Stomach (tissue), 8 donors: ENCODE measurements at regions not wholly inside any gene's neighbourhood (a gene's known extent, or its start where the extent isn't known, plus 50 kb on each side); places are given as distances from the start of the nearest gene placed in this dataset.
"Not testable (repeated sequence)": the region's sequence is repeated elsewhere in the genome, so short reads cannot be mapped to it uniquely, and the experiment has no call there.

Source experiments
- DNase-seq, 2 donors: peaks; one replicate each; pipeline versions ENCODE4 v3.0.0 to v3.0.0-alpha.2; 2013 to 2019
- H3K27ac ChIP-seq, 5 donors: fragments of 200-600 bp in 4 of 5; sonication (generic) in 4 of 5; one replicate each; pipeline ENCODE4 v1.5.1; 2013 to 2019; ENCODE audit warnings: mild to moderate bottlenecking in 1 of 5, moderate library complexity in 1 of 5
- H3K27me3 ChIP-seq, 3 donors: fragments of 200-600 bp; sonication (generic); one replicate each; pipeline ENCODE4 v1.5.1; 2017 to 2019; ENCODE audit warnings: mixed run types in 1 of 3
- H3K36me3 ChIP-seq, 4 donors: fragments of 200-600 bp; sonication (generic); 1 replicate in 3 of 4; 2 replicates in 1 of 4; pipeline ENCODE4 v1.5.1; 2016 to 2019
- H3K4me1 ChIP-seq, 4 donors: fragments of 200-600 bp; sonication (generic); one replicate each; pipeline ENCODE4 v1.5.1; 2016 to 2019
- H3K4me3 ChIP-seq, 4 donors: fragments of 200-600 bp; sonication (generic) in 3 of 4; one replicate each; pipeline ENCODE4 v1.5.1; 2016 to 2019; ENCODE audit warnings: mild to moderate bottlenecking in 1 of 4
- H3K9me3 ChIP-seq, 4 donors: fragments of 200-600 bp; sonication (generic); one replicate each; pipeline ENCODE4 v1.5.1; 2016 to 2019
- EP300 ChIP-seq: sonication (generic); formaldehyde crosslinking; IDR thresholded peaks from one replicate; pipeline ENCODE4 v1.6.1; 2017; ENCODE audit warnings: antibody characterized with exemption
- POLR2A ChIP-seq, 4 donors: fragments of 450-650 bp; IDR thresholded peaks; one replicate each; pipeline ENCODE4 v1.6.1; 2016; ENCODE audit warnings: antibody characterized with exemption in 4 of 4, control low read depth in 2 of 4, mild to moderate bottlenecking in 1 of 4, moderate library complexity in 1 of 4
- POLR2AphosphoS5 ChIP-seq, 3 donors: sonication (generic); formaldehyde crosslinking; IDR thresholded peaks; one replicate each; pipeline ENCODE4 v1.6.1; 2016; ENCODE audit warnings: antibody characterized with exemption in 3 of 3
- WGBS, 5 donors: extraction: QIAGEN DNeasy Blood & Tissue Kit in 3 of 5; methylation state at CpG; one replicate each; pipeline versions ENCODE4 v1.1.5 to v1.1.7; 2013 to 2018; 5-methylcytosine and 5-hydroxymethylcytosine counted together
- intact Hi-C: fragments of 100-400 bp; cut with DNase I; formaldehyde crosslinking; loops from one replicate; pipeline ENCODE4 v1.15.1; 2023; ENCODE audit warnings: low total_unique reads
- TF ChIP-seq, protein P1 (sequence below), 7 experiments: fragments of 450-650 bp in 4 of 7; fragments of 200-600 bp in 3 of 7; sonication (generic) in 3 of 7; IDR thresholded peaks; one replicate each; pipeline ENCODE4 v1.5.1; 2016 to 2019; ENCODE audit warnings: antibody characterized with exemption in 7 of 7, control low read depth in 2 of 7, mild to moderate bottlenecking in 1 of 7
- donor health status: healthy with polysubstance abuse.
- donor health status: Bipolar disorder and iron deficiency.
- donor health status: healthy.

DNA sequence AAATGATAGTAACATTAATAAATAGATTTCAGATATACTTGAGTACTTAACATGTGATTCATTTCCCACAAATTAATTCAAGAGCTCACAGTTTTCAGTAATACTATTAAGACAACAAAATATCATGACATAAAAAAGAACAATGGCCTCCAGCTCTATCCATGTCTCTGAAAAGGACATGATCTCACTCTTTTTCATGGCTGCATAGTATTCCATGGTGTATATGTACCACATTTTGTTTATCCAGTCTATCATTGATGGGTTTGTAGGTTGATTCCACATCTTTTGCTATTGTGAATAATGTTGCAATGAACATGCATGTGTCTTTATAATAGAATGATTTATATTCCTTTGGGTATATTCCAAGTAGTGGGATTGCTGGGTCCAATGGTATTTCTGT is 1012.8 kb upstream of the ALCAM start:
- intact Hi-C loops, result no loop called here
- H3K4me1 ChIP-seq, result no peaks in the 10 kb centered on the region
- H3K27ac ChIP-seq, result no peak overlapping the region
- TF ChIP-seq EP300, result no peak
- TF ChIP-seq POLR2AphosphoS5 (IDR thresholded peaks at IDR 0.05), result no peak
- TF ChIP-seq, protein P1, sequence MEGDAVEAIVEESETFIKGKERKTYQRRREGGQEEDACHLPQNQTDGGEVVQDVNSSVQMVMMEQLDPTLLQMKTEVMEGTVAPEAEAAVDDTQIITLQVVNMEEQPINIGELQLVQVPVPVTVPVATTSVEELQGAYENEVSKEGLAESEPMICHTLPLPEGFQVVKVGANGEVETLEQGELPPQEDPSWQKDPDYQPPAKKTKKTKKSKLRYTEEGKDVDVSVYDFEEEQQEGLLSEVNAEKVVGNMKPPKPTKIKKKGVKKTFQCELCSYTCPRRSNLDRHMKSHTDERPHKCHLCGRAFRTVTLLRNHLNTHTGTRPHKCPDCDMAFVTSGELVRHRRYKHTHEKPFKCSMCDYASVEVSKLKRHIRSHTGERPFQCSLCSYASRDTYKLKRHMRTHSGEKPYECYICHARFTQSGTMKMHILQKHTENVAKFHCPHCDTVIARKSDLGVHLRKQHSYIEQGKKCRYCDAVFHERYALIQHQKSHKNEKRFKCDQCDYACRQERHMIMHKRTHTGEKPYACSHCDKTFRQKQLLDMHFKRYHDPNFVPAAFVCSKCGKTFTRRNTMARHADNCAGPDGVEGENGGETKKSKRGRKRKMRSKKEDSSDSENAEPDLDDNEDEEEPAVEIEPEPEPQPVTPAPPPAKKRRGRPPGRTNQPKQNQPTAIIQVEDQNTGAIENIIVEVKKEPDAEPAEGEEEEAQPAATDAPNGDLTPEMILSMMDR (IDR thresholded peaks at IDR 0.05), result no peak
- TF ChIP-seq POLR2A (IDR thresholded peaks at IDR 0.05), result no peak
- H3K27me3 ChIP-seq, result no peaks in the 10 kb centered on the region
- DNase-seq, result no peak
- H3K36me3 ChIP-seq, result no peaks in the 10 kb centered on the region
- no peaks in the 10 kb centered on the region for H3K9me3 ChIP-seq
- H3K4me3 ChIP-seq, result no peak overlapping the region

DNA sequence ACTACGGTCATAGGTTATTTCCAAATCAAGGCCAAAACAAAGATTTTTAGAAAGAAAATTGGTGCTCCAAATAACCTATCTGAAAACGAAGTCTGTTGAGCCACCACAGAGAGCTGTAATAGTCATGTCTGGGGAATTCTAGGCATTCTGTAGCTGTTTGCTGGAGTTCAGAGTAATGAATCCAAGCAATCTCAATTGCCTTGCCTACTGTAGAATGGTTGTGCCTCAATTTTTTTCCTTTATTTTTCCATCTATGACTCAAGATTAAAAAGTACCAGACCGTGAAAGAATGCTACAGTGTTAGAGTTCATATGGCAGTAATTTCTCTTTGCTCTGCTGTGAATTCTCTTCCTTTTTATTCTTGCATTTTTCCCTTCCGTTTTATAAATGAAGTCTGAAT is 1007.2 kb upstream of the ALCAM start:
- no peak overlapping the region for H3K4me3 ChIP-seq
- no peaks in the 10 kb centered on the region for H3K9me3 ChIP-seq
- TF ChIP-seq, protein P1 (IDR thresholded peaks at IDR 0.05), result no peak
- no peak for TF ChIP-seq POLR2AphosphoS5 (IDR thresholded peaks at IDR 0.05)
- no peak for TF ChIP-seq POLR2A (IDR thresholded peaks at IDR 0.05)
- TF ChIP-seq EP300, result no peak
- no peaks in the 10 kb centered on the region for H3K36me3 ChIP-seq
- no peaks in the 10 kb centered on the region for H3K4me1 ChIP-seq
- H3K27me3 ChIP-seq, result no peaks in the 10 kb centered on the region
- DNase-seq, result peak in 1 of 2 donors; percentile 4
- 63 to 82% (median 73%) methylated on average over 4 of the region's 4 CpGs for WGBS, 5 donors
- no peak overlapping the region for H3K27ac ChIP-seq
- intact Hi-C loops, result no loop called here

DNA sequence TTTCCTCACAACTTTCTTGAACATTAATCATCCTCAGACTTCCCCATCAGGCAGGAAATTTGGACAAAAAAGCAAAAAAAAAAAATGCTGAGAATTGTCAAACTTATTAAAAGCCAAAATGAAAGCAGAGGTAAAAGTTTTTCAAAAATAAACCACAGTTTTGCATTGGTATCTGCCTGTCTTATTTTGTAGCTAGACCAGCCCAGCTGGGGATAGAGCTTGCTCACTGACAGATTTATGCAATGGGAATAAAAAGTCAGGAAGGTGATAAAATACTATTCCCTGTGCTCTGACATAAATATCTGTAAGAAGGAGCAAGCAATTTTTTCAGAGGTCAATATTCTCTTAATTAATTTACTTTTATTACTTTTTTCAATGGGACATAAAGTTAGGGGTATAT is 1006.7 kb upstream of the ALCAM start:
- Histone ChIP-seq H3K36me3 (no peaks in the 10 kb centered on the region), H3K27me3 (no peaks in the 10 kb centered on the region), H3K27ac (no peak overlapping the region), H3K9me3 (no peaks in the 10 kb centered on the region), H3K4me3 (no peak overlapping the region), H3K4me1 (no peaks in the 10 kb centered on the region)
- TF ChIP-seq POLR2AphosphoS5 (IDR thresholded peaks at IDR 0.05), result no peak
- no peak for TF ChIP-seq POLR2A (IDR thresholded peaks at IDR 0.05)
- TF ChIP-seq EP300, result no peak
- TF ChIP-seq, protein P1 (IDR thresholded peaks at IDR 0.05), result no peak
- intact Hi-C loops, result no loop called here
- DNase-seq, result no peak

DNA sequence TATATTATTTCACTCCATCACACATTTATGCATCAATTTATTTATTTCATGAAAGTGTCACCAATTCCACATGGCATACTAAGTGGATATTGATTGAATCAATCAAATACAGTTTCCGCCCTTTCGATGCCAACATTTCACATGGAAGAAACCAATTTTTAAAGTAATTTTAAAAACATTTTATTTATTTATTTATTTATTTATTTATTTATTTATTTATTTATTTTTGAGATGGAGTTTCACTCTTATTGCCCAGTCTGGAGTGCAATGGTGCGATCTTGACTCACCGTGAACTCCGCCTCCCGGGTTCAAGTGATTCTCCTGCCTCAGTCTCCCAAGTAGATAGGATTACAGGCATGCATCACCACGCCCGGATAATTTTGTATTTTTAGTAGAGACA is 1005.0 kb upstream of the ALCAM start:
- H3K36me3 ChIP-seq, H3K4me3 ChIP-seq, H3K4me1 ChIP-seq, H3K27me3 ChIP-seq, H3K9me3 ChIP-seq, intact Hi-C loops, DNase-seq, H3K27ac ChIP-seq: not testable (repeated sequence)
- 93 to 98% (median 96%) methylated on average over 8 of the region's 8 CpGs for WGBS, 5 donors

DNA sequence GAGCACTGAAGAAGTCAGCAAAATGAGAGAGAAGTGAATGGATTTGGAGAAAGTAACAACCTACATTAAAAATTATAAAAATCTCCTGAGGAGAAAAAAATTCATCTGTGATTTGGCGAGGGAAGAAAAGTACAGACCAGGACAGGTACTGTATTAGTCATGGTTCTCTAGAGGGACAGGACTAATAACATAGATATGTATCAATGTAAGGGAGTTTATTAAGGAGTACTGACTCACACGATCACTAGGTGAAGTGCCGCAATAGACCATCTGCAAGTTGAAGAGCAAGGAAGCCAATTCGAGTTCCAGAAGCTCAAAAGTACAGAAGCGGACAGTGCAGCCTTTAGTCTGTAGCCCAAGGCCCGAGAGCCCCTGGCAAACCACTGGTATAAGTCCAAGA is 1004.4 kb upstream of the ALCAM start:
- WGBS, 5 donors, result 86 to 90% (median 87%) methylated on average over 6 of the region's 6 CpGs

More for the DNA sequence above, 1004.4 kb upstream of the ALCAM start:
- Histone ChIP-seq H3K27ac (no peak overlapping the region), H3K27me3 (no peaks in the 10 kb centered on the region), H3K4me1 (no peaks in the 10 kb centered on the region), H3K9me3 (no peaks in the 10 kb centered on the region), H3K4me3 (no peak overlapping the region), H3K36me3 (no peaks in the 10 kb centered on the region)
- intact Hi-C loops, result no loop called here
- no peak for DNase-seq
- TF ChIP-seq, protein P1 (IDR thresholded peaks at IDR 0.05), result no peak
- TF ChIP-seq POLR2AphosphoS5 (IDR thresholded peaks at IDR 0.05) (no peak), POLR2A (IDR thresholded peaks at IDR 0.05) (no peak), EP300 (no peak)
